ENCODE measurements at regions not wholly inside any gene's neighbourhood (a gene's known extent, or its start where the extent isn't known, plus 50 kb on each side); places are given as distances from the start of the nearest gene placed in this dataset.
"Not testable (repeated sequence)": the region's sequence is repeated elsewhere in the genome, so short reads cannot be mapped to it uniquely, and the experiment has no call there.

DNA sequence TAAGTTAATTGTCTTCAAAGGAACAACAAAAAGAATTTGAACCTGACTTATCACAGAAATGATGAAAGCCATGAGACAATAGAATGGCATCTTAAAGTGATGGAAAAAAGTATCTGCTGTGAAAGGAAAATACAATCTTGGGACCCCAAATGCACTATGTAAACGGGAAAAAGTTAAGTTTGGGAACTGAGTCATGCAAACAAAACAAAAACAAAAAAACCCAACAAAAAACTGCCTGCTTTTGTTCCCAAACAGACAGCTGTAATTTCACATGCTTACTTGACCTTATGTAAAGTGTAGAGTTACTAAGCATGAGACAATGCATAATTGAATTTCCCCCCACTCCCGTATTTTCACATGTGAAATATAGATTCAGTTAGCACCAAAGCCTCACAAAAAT lies 122.1 kb upstream of the RBMS1 start:
- Histone ChIP-seq H3K36me3 (ENCODE audit: insufficient read depth, low read length) (no peaks in the 10 kb centered on the region), H3K4me3 (ENCODE audit: insufficient read depth, low read depth, low read length) (no peak overlapping the region), H3K9me3 (ENCODE audit: insufficient read depth, low read depth, low read length) (no peaks in the 10 kb centered on the region), H3K79me2 (ENCODE audit: insufficient read depth, low read length) (no peaks in the 10 kb centered on the region), H3K4me1 (ENCODE audit: insufficient read depth, low read length) (peaks cover 20% of the 10 kb centered on the region), H3K9ac (ENCODE audit: low read length) (no peak overlapping the region), H4K20me1 (ENCODE audit: insufficient read depth, low read length) (no peaks in the 10 kb centered on the region), H3K27ac (ENCODE audit: low read depth, low read length) (no peak overlapping the region), H3K4me2 (ENCODE audit: low read length) (no peak overlapping the region), H2AFZ (ENCODE audit: low read depth, low read length) (no peak overlapping the region), H3K27me3 (ENCODE audit: insufficient read depth, low read length) (no peaks in the 10 kb centered on the region)
- H3K27me3 Mint-ChIP-seq (ENCODE audit: low read depth, unreplicated experiment), result no peaks in the 10 kb centered on the region
- DNase-seq (ENCODE audit: low read depth) (no peak), FAIRE-seq (no peak)
- H3K4me3 Mint-ChIP-seq (ENCODE audit: unreplicated experiment), result no peak overlapping the region
- H3K9me3 Mint-ChIP-seq (ENCODE audit: unreplicated experiment), result peaks cover 7% of the 10 kb centered on the region
- TF ChIP-seq, protein P1, sequence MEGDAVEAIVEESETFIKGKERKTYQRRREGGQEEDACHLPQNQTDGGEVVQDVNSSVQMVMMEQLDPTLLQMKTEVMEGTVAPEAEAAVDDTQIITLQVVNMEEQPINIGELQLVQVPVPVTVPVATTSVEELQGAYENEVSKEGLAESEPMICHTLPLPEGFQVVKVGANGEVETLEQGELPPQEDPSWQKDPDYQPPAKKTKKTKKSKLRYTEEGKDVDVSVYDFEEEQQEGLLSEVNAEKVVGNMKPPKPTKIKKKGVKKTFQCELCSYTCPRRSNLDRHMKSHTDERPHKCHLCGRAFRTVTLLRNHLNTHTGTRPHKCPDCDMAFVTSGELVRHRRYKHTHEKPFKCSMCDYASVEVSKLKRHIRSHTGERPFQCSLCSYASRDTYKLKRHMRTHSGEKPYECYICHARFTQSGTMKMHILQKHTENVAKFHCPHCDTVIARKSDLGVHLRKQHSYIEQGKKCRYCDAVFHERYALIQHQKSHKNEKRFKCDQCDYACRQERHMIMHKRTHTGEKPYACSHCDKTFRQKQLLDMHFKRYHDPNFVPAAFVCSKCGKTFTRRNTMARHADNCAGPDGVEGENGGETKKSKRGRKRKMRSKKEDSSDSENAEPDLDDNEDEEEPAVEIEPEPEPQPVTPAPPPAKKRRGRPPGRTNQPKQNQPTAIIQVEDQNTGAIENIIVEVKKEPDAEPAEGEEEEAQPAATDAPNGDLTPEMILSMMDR (IDR thresholded peaks at IDR 0.05; ENCODE audit: insufficient read depth, low read depth, low read length), result no peak
- no peak for TF ChIP-seq EZH2 (IDR thresholded peaks at IDR 0.05; ENCODE audit: insufficient read depth, low read length)
- H3K4me1 Mint-ChIP-seq (ENCODE audit: low read depth, unreplicated experiment), result peaks cover 14% of the 10 kb centered on the region
- H3K36me3 Mint-ChIP-seq (ENCODE audit: low read depth, unreplicated experiment), result no peaks in the 10 kb centered on the region
- no peak overlapping the region for H3K27ac Mint-ChIP-seq (ENCODE audit: unreplicated experiment)

DNA sequence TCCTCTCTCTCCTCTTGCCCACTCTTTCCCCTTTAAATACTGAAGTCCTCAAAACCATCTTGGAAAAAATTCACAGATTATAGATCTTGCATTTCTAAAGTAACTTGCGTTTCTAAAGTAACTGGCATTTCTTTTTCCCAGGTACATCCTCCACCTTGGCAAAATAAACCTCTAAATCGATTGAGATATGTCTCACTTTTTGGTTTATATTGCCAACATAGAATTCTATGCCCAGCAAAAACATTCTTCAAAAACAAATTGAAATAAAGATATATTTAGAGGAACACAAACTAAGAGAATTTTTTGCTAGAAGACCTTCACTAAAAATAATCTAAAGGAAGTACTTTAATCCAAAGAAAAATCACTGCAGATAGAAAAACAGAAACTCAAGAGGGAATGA lies 122.5 kb upstream of the RBMS1 start:
- Mint-ChIP-seq H3K9me3 (ENCODE audit: unreplicated experiment) (peaks cover 7% of the 10 kb centered on the region), H3K4me1 (ENCODE audit: low read depth, unreplicated experiment) (peaks cover 14% of the 10 kb centered on the region), H3K27ac (ENCODE audit: unreplicated experiment) (no peak overlapping the region), H3K4me3 (ENCODE audit: unreplicated experiment) (no peak overlapping the region), H3K36me3 (ENCODE audit: low read depth, unreplicated experiment) (no peaks in the 10 kb centered on the region), H3K27me3 (ENCODE audit: low read depth, unreplicated experiment) (no peaks in the 10 kb centered on the region)
- H3K27ac ChIP-seq (ENCODE audit: low read depth, low read length), result no peak overlapping the region
- no peak overlapping the region for H2AFZ ChIP-seq (ENCODE audit: low read depth, low read length)
- no peak overlapping the region for H3K4me2 ChIP-seq (ENCODE audit: low read length)
- H3K4me3 ChIP-seq (ENCODE audit: insufficient read depth, low read depth, low read length), result no peak overlapping the region
- no peak for DNase-seq (ENCODE audit: low read depth)
- H3K4me1 ChIP-seq (ENCODE audit: insufficient read depth, low read length), result peaks cover 20% of the 10 kb centered on the region
- H4K20me1 ChIP-seq (ENCODE audit: insufficient read depth, low read length), result no peaks in the 10 kb centered on the region
- H3K27me3 ChIP-seq (ENCODE audit: insufficient read depth, low read length), result no peaks in the 10 kb centered on the region
- H3K79me2 ChIP-seq (ENCODE audit: insufficient read depth, low read length), result no peaks in the 10 kb centered on the region
- FAIRE-seq, result no peak
- no peaks in the 10 kb centered on the region for H3K36me3 ChIP-seq (ENCODE audit: insufficient read depth, low read length)
- no peaks in the 10 kb centered on the region for H3K9me3 ChIP-seq (ENCODE audit: insufficient read depth, low read depth, low read length)
- no peak overlapping the region for H3K9ac ChIP-seq (ENCODE audit: low read length)
- TF ChIP-seq, protein P1 (IDR thresholded peaks at IDR 0.05; ENCODE audit: insufficient read depth, low read depth, low read length), result no peak
- no peak for TF ChIP-seq EZH2 (IDR thresholded peaks at IDR 0.05; ENCODE audit: insufficient read depth, low read length)

DNA sequence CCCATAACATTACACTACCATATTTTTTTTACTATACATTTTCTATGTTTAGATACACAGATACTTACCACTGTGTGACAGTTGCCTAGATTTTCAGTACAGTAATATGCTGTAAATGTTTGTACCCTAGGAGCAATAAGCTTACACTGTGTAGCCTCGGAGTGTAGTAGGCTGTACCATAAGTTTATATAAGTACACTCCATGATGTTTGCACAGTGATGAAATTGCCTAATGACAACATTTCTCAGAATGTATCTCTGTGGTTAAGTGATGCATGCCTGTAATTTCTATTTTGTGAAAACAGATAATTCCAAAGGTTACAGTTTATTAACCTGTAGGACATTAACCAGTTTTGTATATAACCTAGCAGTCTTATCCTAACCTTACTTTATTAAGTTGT lies 128.1 kb upstream of the RBMS1 start:
- peaks cover 8% of the 10 kb centered on the region for H3K9me3 Mint-ChIP-seq (ENCODE audit: unreplicated experiment)
- Histone ChIP-seq H2AFZ (ENCODE audit: low read depth, low read length) (no peak overlapping the region), H3K79me2 (ENCODE audit: insufficient read depth, low read length) (no peaks in the 10 kb centered on the region), H3K9ac (ENCODE audit: low read length) (no peak overlapping the region), H3K4me2 (ENCODE audit: low read length) (no peak overlapping the region), H3K27ac (ENCODE audit: low read depth, low read length) (no peak overlapping the region), H3K27me3 (ENCODE audit: insufficient read depth, low read length) (no peaks in the 10 kb centered on the region), H3K9me3 (ENCODE audit: insufficient read depth, low read depth, low read length) (no peaks in the 10 kb centered on the region), H3K4me3 (ENCODE audit: insufficient read depth, low read depth, low read length) (no peak overlapping the region), H4K20me1 (ENCODE audit: insufficient read depth, low read length) (no peaks in the 10 kb centered on the region), H3K36me3 (ENCODE audit: insufficient read depth, low read length) (no peaks in the 10 kb centered on the region), H3K4me1 (ENCODE audit: insufficient read depth, low read length) (no peaks in the 10 kb centered on the region)
- H3K27me3 Mint-ChIP-seq (ENCODE audit: low read depth, unreplicated experiment), result no peaks in the 10 kb centered on the region
- H3K4me3 Mint-ChIP-seq (ENCODE audit: unreplicated experiment), result no peak overlapping the region
- no peak for DNase-seq (ENCODE audit: low read depth)
- H3K4me1 Mint-ChIP-seq (ENCODE audit: low read depth, unreplicated experiment), result no peaks in the 10 kb centered on the region
- no peak for TF ChIP-seq EZH2 (IDR thresholded peaks at IDR 0.05; ENCODE audit: insufficient read depth, low read length)
- TF ChIP-seq, protein P1 (IDR thresholded peaks at IDR 0.05; ENCODE audit: insufficient read depth, low read depth, low read length), result no peak
- no peak overlapping the region for H3K27ac Mint-ChIP-seq (ENCODE audit: unreplicated experiment)
- peaks cover 3% of the 10 kb centered on the region for H3K36me3 Mint-ChIP-seq (ENCODE audit: low read depth, unreplicated experiment)
- no peak for FAIRE-seq

DNA sequence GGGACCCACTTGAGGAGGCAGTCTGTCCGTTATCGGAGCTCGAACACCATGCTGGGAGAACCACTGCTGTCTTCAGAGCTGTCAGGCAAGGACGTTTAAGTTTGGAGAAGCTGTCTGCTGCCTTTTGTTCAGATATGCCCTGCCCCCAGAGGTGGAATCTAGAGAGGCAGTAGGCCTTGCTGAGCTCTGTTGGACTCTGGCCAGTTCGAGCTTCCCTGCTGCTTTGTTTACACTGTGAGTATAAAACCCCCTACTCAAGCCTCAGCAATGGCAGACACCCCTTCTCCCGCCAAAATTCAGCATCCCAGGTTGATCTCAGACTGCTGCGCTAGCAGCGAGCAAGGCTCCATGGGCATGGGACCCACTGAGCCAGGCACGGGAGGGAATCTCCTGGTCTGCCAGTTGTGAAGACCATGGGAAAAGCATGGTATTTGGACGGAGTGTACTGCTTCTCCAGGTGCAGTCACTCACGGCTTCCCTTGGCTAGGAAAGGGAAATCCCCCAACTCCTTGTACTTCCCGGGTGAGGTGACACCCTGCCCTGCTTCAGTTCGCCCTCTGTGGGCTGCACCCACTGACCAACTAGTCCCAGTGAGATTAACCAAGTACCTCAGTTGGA lies 134.5 kb upstream of the RBMS1 start:
- not testable (repeated sequence) for H3K4me2 ChIP-seq (ENCODE audit: low read length); H3K4me1 Mint-ChIP-seq (ENCODE audit: low read depth, unreplicated experiment); H3K36me3 Mint-ChIP-seq (ENCODE audit: low read depth, unreplicated experiment); H3K27me3 ChIP-seq (ENCODE audit: insufficient read depth, low read length); H3K27me3 Mint-ChIP-seq (ENCODE audit: low read depth, unreplicated experiment); H3K79me2 ChIP-seq (ENCODE audit: insufficient read depth, low read length); H2AFZ ChIP-seq (ENCODE audit: low read depth, low read length); H3K27ac ChIP-seq (ENCODE audit: low read depth, low read length); H3K36me3 ChIP-seq (ENCODE audit: insufficient read depth, low read length); H3K4me3 Mint-ChIP-seq (ENCODE audit: unreplicated experiment); H3K9ac ChIP-seq (ENCODE audit: low read length); H3K9me3 ChIP-seq (ENCODE audit: insufficient read depth, low read depth, low read length); DNase-seq (ENCODE audit: low read depth); H4K20me1 ChIP-seq (ENCODE audit: insufficient read depth, low read length); FAIRE-seq; H3K4me3 ChIP-seq (ENCODE audit: insufficient read depth, low read depth, low read length); H3K4me1 ChIP-seq (ENCODE audit: insufficient read depth, low read length)
- H3K9me3 Mint-ChIP-seq (ENCODE audit: unreplicated experiment), result peaks cover 14% of the 10 kb centered on the region
- peak overlapping the region; percentile 43 for H3K27ac Mint-ChIP-seq (ENCODE audit: unreplicated experiment)

All from astrocyte (in vitro differentiated cells and primary cell).